Body of pancreas (tissue), 4 donors: ENCODE measurements at regions not wholly inside any gene's neighbourhood (a gene's known extent, or its start where the extent isn't known, plus 50 kb on each side); places are given as distances from the start of the nearest gene placed in this dataset.
A peak's percentile ranks its signal among the peaks of the same experiment; 100 is the strongest.
"Not testable (repeated sequence)": the region's sequence is repeated elsewhere in the genome, so short reads cannot be mapped to it uniquely, and the experiment has no call there.

Experiments used
- ATAC-seq: fragments of 150-250 bp; one replicate; pipeline ENCODE4 v1.9.1; 2016
- DNase-seq, 4 donors: peaks; one replicate each; pipeline ENCODE4 v3.0.0-alpha.2; 2019
- H3K27ac ChIP-seq, 4 donors: fragments of 200-600 bp; sonication (generic); 1 replicate in 3 of 4; 2 replicates in 1 of 4; pipeline versions ENCODE4 v1.5.1 to v1.6.1; 2016 to 2019; ENCODE audit warnings: mild to moderate bottlenecking in 1 of 4, mixed read lengths in 1 of 4, moderate library complexity in 1 of 4
- H3K27me3 ChIP-seq, 2 donors: fragments of 200-600 bp; sonication (generic); one replicate each; pipeline ENCODE4 v1.6.0; 2016; ENCODE audit warnings: mild to moderate bottlenecking in 1 of 2
- H3K36me3 ChIP-seq, 2 donors: fragments of 200-600 bp; sonication (generic); replicated peaks in 1 of 2; 2 replicates each; pipeline ENCODE4 v1.5.1; 2016; ENCODE audit warnings: low read depth in 2 of 2; ENCODE audit not compliant: insufficient read depth in 1 of 2
- H3K4me1 ChIP-seq: fragments of 200-600 bp; sonication (generic); one replicate; pipeline ENCODE4 v1.6.0; 2016
- H3K4me3 ChIP-seq, 2 donors: fragments of 200-600 bp; sonication (generic); 1 replicate in 1 of 2; 2 replicates in 1 of 2; pipeline ENCODE4 v1.5.1; 2016 to 2019
- H3K9me3 ChIP-seq, 3 donors: fragments of 200-600 bp; sonication (generic); 1 replicate in 2 of 3; 2 replicates in 1 of 3; pipeline ENCODE4 v1.5.1; 2016
- WGBS, 2 donors: methylation state at CpG; one replicate each; pipeline ENCODE4 v1.1.5; 2017; 5-methylcytosine and 5-hydroxymethylcytosine counted together
- intact Hi-C: fragments of 100-400 bp; cut with DNase I; formaldehyde crosslinking; loops from one replicate; pipeline ENCODE4 v1.15.1; 2023

- H3K4me3 ChIP-seq, H3K4me1 ChIP-seq, H3K9me3 ChIP-seq, H3K27me3 ChIP-seq, H3K27ac ChIP-seq, intact Hi-C loops, DNase-seq, ATAC-seq, H3K36me3 ChIP-seq: not testable (repeated sequence)
- 89 to 93% methylated on average over 3 of the region's 4 CpGs for WGBS, 2 donors
Observed at GRCh38 chr2:87262184-87262702, 240.6 kb upstream of the PLGLB1 start.

- H3K9me3 ChIP-seq, H3K27me3 ChIP-seq, H3K36me3 ChIP-seq, DNase-seq, H3K4me3 ChIP-seq, intact Hi-C loops, H3K27ac ChIP-seq, H3K4me1 ChIP-seq: not testable (repeated sequence)
- ATAC-seq, result peak; percentile 47
- WGBS, 2 donors, result no CpG with 5 or more reads among the region's 3 CpGs
Observed at GRCh38 chr2:87263868-87264518, 242.3 kb upstream of the PLGLB1 start.

GRCh38 chr2:87275192-87275591 lies 253.5 kb upstream of the PLGLB1 start:
- H3K4me1 ChIP-seq, H3K27ac ChIP-seq, H3K9me3 ChIP-seq, H3K4me3 ChIP-seq, H3K36me3 ChIP-seq, intact Hi-C loops, H3K27me3 ChIP-seq: not testable (repeated sequence)
- 29 to 37% methylated on average over 1 to 2 of the region's 2 CpGs for whole genome bisulfite sequencing, 2 donors
- ATAC-seq, result peak; percentile 31
- peak in 2 of 4 donors; percentile 17 to 26 for DNase-seq

GRCh38 chr2:87275974-87276629 lies 254.5 kb upstream of the PLGLB1 start:
- H3K27ac ChIP-seq, result peak overlapping the region in 3 of 4 donors; percentile 19 to 49 (median 27)
- DNase-seq (peak in 3 of 4 donors; percentile 5 to 34 (median 12)), ATAC-seq (peak; percentile 96)
- H3K27me3 ChIP-seq, H3K9me3 ChIP-seq, intact Hi-C loops, H3K4me3 ChIP-seq, H3K36me3 ChIP-seq, H3K4me1 ChIP-seq: not testable (repeated sequence)
- 23 to 36% methylated on average over 2 to 5 of the region's 5 CpGs for WGBS, 2 donors

GRCh38 chr2:87276673-87277072 lies 255.0 kb upstream of the PLGLB1 start:
- H3K4me1 ChIP-seq, H3K27ac ChIP-seq, H3K9me3 ChIP-seq, H3K4me3 ChIP-seq, intact Hi-C loops, ATAC-seq, H3K27me3 ChIP-seq, H3K36me3 ChIP-seq, DNase-seq: not testable (repeated sequence)
- WGBS, 2 donors, result 23 to 36% methylated on average over 1 of the region's 2 CpGs

GRCh38 chr2:87277734-87278133 lies 256.1 kb upstream of the PLGLB1 start:
- DNase-seq, H3K4me1 ChIP-seq, H3K4me3 ChIP-seq, H3K27ac ChIP-seq, H3K27me3 ChIP-seq, ATAC-seq, intact Hi-C loops, H3K9me3 ChIP-seq, H3K36me3 ChIP-seq: not testable (repeated sequence)
- no CpG with 5 or more reads among the region's 3 CpGs for WGBS, 2 donors

GRCh38 chr2:87280596-87281355 lies 259.1 kb upstream of the PLGLB1 start:
- DNase-seq, H3K27me3 ChIP-seq, H3K27ac ChIP-seq, H3K4me3 ChIP-seq, H3K36me3 ChIP-seq, intact Hi-C loops, H3K9me3 ChIP-seq, H3K4me1 ChIP-seq, ATAC-seq: not testable (repeated sequence)
- 95% methylated on average over 4 of the region's 10 CpGs; no CpG with 5 or more reads in 1 of the 2 donors for WGBS, 2 donors

GRCh38 chr2:87283735-87284470 lies 262.3 kb upstream of the PLGLB1 start:
- ATAC-seq, DNase-seq, H3K27me3 ChIP-seq, H3K4me1 ChIP-seq, H3K9me3 ChIP-seq, H3K36me3 ChIP-seq, H3K27ac ChIP-seq, intact Hi-C loops, H3K4me3 ChIP-seq: not testable (repeated sequence)
- WGBS, 2 donors, result 84 to 86% methylated on average over 17 of the region's 18 CpGs

- H3K27ac ChIP-seq, H3K36me3 ChIP-seq, ATAC-seq, H3K27me3 ChIP-seq, intact Hi-C loops, DNase-seq, H3K9me3 ChIP-seq, H3K4me1 ChIP-seq, H3K4me3 ChIP-seq: not testable (repeated sequence)
- 60% methylated on average over 3 of the region's 9 CpGs; no CpG with 5 or more reads in 1 of the 2 donors for WGBS, 2 donors
Observed at GRCh38 chr2:87284471-87284772, 262.8 kb upstream of the PLGLB1 start.

GRCh38 chr2:87285139-87285538 lies 263.5 kb upstream of the PLGLB1 start:
- H3K9me3 ChIP-seq, DNase-seq, H3K27ac ChIP-seq, H3K27me3 ChIP-seq, H3K36me3 ChIP-seq, ATAC-seq, H3K4me3 ChIP-seq, intact Hi-C loops, H3K4me1 ChIP-seq: not testable (repeated sequence)
- WGBS, 2 donors, result 86% methylated on average over 4 of the region's 4 CpGs

- DNase-seq, ATAC-seq, H3K27ac ChIP-seq, H3K4me1 ChIP-seq, H3K27me3 ChIP-seq, H3K9me3 ChIP-seq, H3K36me3 ChIP-seq, intact Hi-C loops, H3K4me3 ChIP-seq: not testable (repeated sequence)
- WGBS, 2 donors, result 30 to 70% methylated on average over 3 to 5 of the region's 7 CpGs
Observed at GRCh38 chr2:87290566-87291307, 269.1 kb upstream of the PLGLB1 start.
